Breast epithelium (tissue), 4 donors: ENCODE measurements at regions not wholly inside any gene's neighbourhood (a gene's known extent, or its start where the extent isn't known, plus 50 kb on each side); places are given as distances from the start of the nearest gene placed in this dataset.
A peak's percentile ranks its signal among the peaks of the same experiment; 100 is the strongest.
"Not testable (repeated sequence)": the region's sequence is repeated elsewhere in the genome, so short reads cannot be mapped to it uniquely, and the experiment has no call there.

Source experiments
- DNase-seq, 2 donors: peaks; one replicate each; pipeline ENCODE4 v3.0.0-alpha.2; 2019; ENCODE audit warnings: low spot score in 2 of 2
- H3K27ac ChIP-seq, 2 donors: fragments of 200-600 bp; sonication (generic) in 1 of 2; one replicate each; pipeline ENCODE4 v1.5.1; 2016 to 2019; ENCODE audit warnings: mild to moderate bottlenecking in 1 of 2
- H3K27me3 ChIP-seq, 2 donors: fragments of 200-600 bp; sonication (generic) in 1 of 2; one replicate each; pipeline versions ENCODE4 v1.5.1 to v1.6.0; 2017 to 2019; ENCODE audit warnings: control low read depth in 1 of 2, mild to moderate bottlenecking in 1 of 2
- H3K36me3 ChIP-seq: fragments of 200-600 bp; one replicate; pipeline ENCODE4 v1.5.1; 2019
- H3K4me1 ChIP-seq, 2 donors: fragments of 200-600 bp; sonication (generic); one replicate each; pipeline ENCODE4 v1.5.1; 2016 to 2019; ENCODE audit warnings: control low read depth in 1 of 2
- H3K4me3 ChIP-seq, 3 donors: fragments of 200-600 bp; sonication (generic); 1 replicate in 2 of 3; 2 replicates in 1 of 3; pipeline ENCODE4 v1.5.1; 2016 to 2019; ENCODE audit warnings: mild to moderate bottlenecking in 3 of 3, moderate library complexity in 2 of 3
- H3K9me3 ChIP-seq, 2 donors: fragments of 200-600 bp; sonication (generic) in 1 of 2; one replicate each; pipeline ENCODE4 v1.5.1; 2016 to 2019; ENCODE audit warnings: control low read depth in 1 of 2
- POLR2A ChIP-seq: fragments of 450-650 bp; IDR thresholded peaks from one replicate; pipeline ENCODE4 v1.6.1; 2016; ENCODE audit warnings: antibody characterized with exemption, mild to moderate bottlenecking, moderate library complexity
- POLR2AphosphoS5 ChIP-seq, 3 donors: sonication (generic); formaldehyde crosslinking; IDR thresholded peaks; one replicate each; pipeline ENCODE4 v1.6.1; 2017; ENCODE audit warnings: antibody characterized with exemption in 3 of 3
- intact Hi-C: fragments of 100-400 bp; cut with DNase I; formaldehyde crosslinking; loops from one replicate; pipeline ENCODE4 v1.15.1; 2023; ENCODE audit warnings: low total_unique reads
- TF ChIP-seq, protein P1 (sequence below), 3 donors: fragments of 450-650 bp; IDR thresholded peaks; one replicate each; pipeline ENCODE4 v1.5.1; 2016 to 2017; ENCODE audit warnings: antibody characterized with exemption in 3 of 3, mild to moderate bottlenecking in 3 of 3, moderate library complexity in 3 of 3

DNA sequence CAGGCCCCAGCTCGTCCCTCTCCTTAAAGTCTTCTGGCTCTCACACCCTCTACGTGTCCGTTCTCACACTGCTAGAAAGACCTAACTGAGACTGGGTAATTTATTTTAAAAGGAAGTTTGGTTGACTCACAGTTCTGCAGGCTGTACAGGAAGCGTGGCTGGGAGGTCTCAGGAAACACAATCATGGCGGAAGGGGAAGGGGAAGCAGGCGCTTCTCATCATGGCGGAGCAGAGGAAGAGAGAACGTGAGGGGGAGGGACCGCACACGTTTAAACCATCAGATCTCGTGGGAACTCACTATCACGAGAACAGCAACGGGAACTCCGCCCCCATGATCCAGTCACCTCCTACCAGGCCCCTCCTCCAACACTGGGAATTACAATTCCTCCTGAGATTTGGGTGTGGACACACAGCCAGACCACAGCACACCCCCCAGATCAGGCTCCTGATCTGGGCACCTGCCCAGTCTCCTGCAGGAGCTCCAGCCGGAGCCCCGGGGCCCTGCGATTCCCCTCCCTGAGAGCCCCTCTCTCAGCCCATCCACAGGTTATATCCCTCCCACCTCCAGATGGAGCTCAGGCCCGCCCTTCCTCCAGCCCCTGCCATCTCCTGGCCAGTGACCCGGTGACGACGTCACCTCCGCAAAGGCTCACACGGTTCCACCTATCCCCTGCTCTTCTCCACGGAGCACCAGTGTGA is 170.2 kb downstream of the BRD1 start:
- TF ChIP-seq, protein P1, sequence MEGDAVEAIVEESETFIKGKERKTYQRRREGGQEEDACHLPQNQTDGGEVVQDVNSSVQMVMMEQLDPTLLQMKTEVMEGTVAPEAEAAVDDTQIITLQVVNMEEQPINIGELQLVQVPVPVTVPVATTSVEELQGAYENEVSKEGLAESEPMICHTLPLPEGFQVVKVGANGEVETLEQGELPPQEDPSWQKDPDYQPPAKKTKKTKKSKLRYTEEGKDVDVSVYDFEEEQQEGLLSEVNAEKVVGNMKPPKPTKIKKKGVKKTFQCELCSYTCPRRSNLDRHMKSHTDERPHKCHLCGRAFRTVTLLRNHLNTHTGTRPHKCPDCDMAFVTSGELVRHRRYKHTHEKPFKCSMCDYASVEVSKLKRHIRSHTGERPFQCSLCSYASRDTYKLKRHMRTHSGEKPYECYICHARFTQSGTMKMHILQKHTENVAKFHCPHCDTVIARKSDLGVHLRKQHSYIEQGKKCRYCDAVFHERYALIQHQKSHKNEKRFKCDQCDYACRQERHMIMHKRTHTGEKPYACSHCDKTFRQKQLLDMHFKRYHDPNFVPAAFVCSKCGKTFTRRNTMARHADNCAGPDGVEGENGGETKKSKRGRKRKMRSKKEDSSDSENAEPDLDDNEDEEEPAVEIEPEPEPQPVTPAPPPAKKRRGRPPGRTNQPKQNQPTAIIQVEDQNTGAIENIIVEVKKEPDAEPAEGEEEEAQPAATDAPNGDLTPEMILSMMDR (IDR thresholded peaks at IDR 0.05), result no peak
- TF ChIP-seq POLR2AphosphoS5 (IDR thresholded peaks at IDR 0.05), result peak in 2 of 3 donors; percentile 21 to 33
- H3K9me3 ChIP-seq, result no peaks in the 10 kb centered on the region
- H3K27ac ChIP-seq, result peak overlapping the region in 1 of 2 donors; percentile 77
- H3K27me3 ChIP-seq, result peaks cover 0 to 25% of the 10 kb centered on the region in 2 donors
- H3K36me3 ChIP-seq, result no peaks in the 10 kb centered on the region
- intact Hi-C loops, result no loop called here
- H3K4me1 ChIP-seq, result no peaks in the 10 kb centered on the region
- peak overlapping the region; percentile 46 to 55 (median 47) for H3K4me3 ChIP-seq
- peak in 1 of 2 donors; percentile 27 for DNase-seq

DNA sequence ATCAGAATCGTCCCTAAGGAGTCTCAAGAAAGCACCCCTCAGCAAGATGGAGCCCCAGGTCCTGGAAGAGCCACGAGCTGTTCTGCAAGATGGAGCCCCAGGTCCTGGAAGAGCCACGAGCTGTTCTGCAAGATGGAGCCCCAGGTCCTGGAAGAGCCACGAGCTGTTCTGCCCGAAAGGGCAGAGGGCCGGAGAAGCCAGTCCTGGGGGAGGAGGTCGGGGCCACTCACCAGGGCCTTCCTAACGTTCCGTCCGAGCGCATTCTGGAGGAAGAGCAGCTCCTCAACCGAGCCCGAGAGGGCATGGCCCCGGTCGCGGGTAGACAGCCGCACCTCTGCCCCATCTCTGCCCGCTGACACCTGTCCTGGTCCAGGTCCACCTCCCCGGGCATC is 170.8 kb downstream of the BRD1 start:
- intact Hi-C loops, DNase-seq, H3K4me1 ChIP-seq, H3K9me3 ChIP-seq, H3K36me3 ChIP-seq: not testable (repeated sequence)
- Histone ChIP-seq H3K27ac (peak overlapping the region in 1 of 2 donors; percentile 66), H3K4me3 (peak overlapping the region; percentile 46 to 55 (median 47)), H3K27me3 (peaks cover 0 to 28% of the 10 kb centered on the region in 2 donors)

DNA sequence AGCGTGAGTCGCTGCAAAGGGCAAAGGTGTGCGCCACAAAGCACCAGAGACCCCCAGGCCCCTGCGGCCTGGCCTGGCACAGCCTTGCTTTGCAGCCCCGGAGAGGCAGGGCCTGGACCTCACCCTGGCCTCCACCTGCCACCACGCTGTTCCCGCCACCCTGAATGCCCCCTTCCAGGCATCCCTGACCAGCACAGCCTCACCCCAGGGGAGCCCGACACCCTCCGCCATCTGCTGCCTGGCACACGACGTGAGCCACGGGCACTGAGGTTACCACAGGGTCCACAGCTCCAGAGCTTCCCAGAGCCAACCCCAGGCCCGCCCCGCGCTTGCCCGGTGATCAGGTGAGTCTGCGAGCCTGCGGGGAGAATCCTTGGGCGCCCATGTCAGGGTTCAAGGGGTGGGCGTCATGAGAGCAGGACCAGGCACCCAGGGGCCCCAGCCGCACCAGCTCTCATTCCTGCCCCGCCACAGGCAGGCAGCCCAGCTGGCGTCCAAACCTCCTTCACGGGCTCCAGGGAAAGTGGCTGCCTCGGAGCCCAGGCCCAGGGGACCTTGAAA is 171.3 kb downstream of the BRD1 start:
- DNase-seq, result no peak
- Histone ChIP-seq H3K4me3 (peak overlapping the region; percentile 46 to 55 (median 47)), H3K36me3 (no peaks in the 10 kb centered on the region), H3K9me3 (peaks cover 0 to 7% of the 10 kb centered on the region in 2 donors), H3K4me1 (no peaks in the 10 kb centered on the region), H3K27ac (peak overlapping the region in 1 of 2 donors; percentile 66), H3K27me3 (peaks cover 0 to 22% of the 10 kb centered on the region in 2 donors)
- intact Hi-C loops, result no loop called here
- TF ChIP-seq POLR2A (no peak), POLR2AphosphoS5 (IDR thresholded peaks at IDR 0.05) (no peak)
- TF ChIP-seq, protein P1 (IDR thresholded peaks at IDR 0.05), result no peak

DNA sequence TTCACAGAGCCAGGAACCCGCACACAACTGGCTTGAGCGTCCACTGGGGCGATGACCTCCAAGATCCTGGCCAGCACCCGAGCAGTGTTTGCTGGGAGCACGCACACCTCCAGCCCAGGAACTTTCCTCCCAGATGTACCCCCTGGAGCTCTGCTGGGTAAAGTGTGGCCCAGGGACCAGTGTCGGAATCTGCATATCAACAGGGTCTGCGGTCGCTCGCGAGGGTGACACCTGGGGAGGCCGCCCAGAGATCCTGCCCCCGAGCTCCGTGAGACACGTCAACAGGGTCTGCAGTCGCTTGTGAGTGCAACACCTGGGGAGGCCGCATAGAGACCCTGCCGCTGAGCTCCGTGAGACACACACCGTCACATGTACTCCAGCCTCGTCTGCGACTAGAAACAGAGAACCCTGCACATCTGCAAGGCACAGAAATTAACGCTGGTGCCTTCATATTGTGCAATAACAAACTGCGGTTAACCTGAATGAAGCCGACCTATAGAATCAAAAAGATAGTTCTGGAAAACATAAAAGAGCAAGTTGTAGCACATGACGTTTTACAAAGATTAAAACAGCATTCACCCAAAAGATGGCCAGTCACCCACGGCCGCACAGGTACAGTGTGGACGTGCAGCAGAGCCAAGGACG is 172.4 kb downstream of the BRD1 start:
- intact Hi-C loops, result no loop called here
- Histone ChIP-seq H3K27me3 (peaks cover 0 to 21% of the 10 kb centered on the region in 2 donors), H3K4me1 (no peaks in the 10 kb centered on the region), H3K9me3 (peaks cover 6 to 10% of the 10 kb centered on the region in 2 donors), H3K4me3 (peak overlapping the region in 1 of 3 donors; percentile 15), H3K36me3 (no peaks in the 10 kb centered on the region), H3K27ac (no peak overlapping the region)
- TF ChIP-seq POLR2A, result no peak
- no peak for TF ChIP-seq POLR2AphosphoS5 (IDR thresholded peaks at IDR 0.05)
- TF ChIP-seq, protein P1 (IDR thresholded peaks at IDR 0.05), result no peak
- DNase-seq, result no peak

DNA sequence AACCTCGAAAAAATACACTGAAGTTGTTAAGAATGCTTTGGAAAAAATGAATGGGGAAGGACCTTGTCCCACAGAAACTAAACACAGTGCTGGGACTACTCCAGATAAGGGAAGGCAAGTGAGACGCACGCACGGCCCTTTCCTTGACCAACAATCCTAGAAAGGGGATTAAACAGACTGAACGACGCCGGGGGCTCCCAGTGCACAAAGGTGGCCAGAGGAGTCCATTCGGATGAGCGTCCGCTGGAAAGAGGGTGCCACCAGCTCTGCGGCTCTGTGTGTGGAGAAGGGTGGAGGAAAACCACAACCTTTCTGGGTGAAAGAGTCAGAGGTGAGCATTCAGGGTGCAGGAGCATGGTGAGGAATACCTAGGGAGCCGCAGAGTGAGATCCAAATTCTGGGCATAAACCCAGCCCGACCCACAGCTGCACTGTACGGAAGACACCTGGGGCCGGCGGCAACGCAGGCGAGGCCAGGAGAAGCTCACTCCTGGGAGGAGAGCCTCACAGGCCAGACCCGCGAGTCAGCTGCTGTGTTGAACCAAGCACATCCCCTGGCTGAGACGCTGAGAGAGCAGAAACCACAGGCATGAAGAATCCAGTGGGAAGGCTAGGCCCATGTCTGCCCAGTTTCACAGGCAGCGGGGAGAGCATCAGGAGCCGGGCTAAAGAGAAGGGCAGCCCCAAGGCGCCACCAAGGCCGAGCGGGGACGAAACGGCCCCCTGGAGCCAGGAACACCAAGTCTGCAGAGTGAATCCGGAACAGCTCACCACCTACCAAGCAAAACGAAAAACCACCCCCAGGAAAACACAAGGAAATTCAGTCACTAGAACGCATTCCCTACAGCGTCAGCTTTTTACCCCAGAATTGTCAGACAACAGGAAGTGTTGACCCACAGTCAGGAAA is 177.1 kb downstream of the BRD1 start:
- Histone ChIP-seq H3K36me3 (no peaks in the 10 kb centered on the region), H3K4me1 (no peaks in the 10 kb centered on the region), H3K4me3 (no peak overlapping the region), H3K27me3 (peaks cover 0 to 49% of the 10 kb centered on the region in 2 donors), H3K27ac (no peak overlapping the region), H3K9me3 (peaks cover 6 to 10% of the 10 kb centered on the region in 2 donors)
- intact Hi-C loops, result no loop called here
- no peak for DNase-seq
- TF ChIP-seq POLR2A (no peak), POLR2AphosphoS5 (IDR thresholded peaks at IDR 0.05) (no peak)
- TF ChIP-seq, protein P1 (IDR thresholded peaks at IDR 0.05), result no peak
